ENCODE measurements at regions not wholly inside any gene's neighbourhood (a gene's known extent, or its start where the extent isn't known, plus 50 kb on each side); places are given as distances from the start of the nearest gene placed in this dataset.

DNA sequence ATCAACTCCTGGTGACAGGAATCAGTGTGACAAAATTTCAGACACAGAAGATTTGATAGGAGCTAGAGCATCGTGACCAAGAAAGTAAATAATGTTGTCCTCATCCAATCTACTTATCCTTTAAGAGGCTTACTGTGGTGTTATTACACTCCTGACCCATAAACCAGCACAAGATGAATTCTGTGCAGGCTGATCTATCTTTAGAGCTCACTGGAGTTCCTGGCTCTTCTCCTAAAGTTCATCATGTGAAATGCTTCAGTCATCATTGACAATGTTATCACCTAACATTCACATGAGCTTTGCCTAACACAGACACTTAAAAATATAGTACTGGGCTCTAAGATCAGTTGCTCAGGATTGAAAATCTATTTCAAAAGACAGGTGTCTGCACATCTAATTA, 271.0 kb upstream of the HSF2 start:
- Histone ChIP-seq H3K4me2 (ENCODE audit: low read length) (no peak overlapping the region), H3K27ac (ENCODE audit: low read length) (no peak overlapping the region), H3K4me3 (ENCODE audit: low read length) (no peak overlapping the region), H2AFZ (ENCODE audit: low read depth, low read length) (no peak overlapping the region), H3K9me3 (ENCODE audit: low read length) (no peaks in the 10 kb centered on the region), H3K9me2 (ENCODE audit: insufficient read depth, low read length) (no peaks in the 10 kb centered on the region), H3K27me3 (ENCODE audit: insufficient read depth, low read depth, low read length) (no peaks in the 10 kb centered on the region), H3F3A (ENCODE audit: insufficient read depth, low read length, poor library complexity, severe bottlenecking) (no peaks in the 10 kb centered on the region), H3K9ac (ENCODE audit: low read length) (no peak overlapping the region), H3K79me2 (replicated peaks; ENCODE audit: insufficient read depth, low read length) (no peaks in the 10 kb centered on the region), H4K20me1 (ENCODE audit: insufficient read depth) (no peaks in the 10 kb centered on the region), H3K36me3 (ENCODE audit: insufficient read depth, low read length) (no peaks in the 10 kb centered on the region)
- TF ChIP-seq POLR2AphosphoS5 (IDR thresholded peaks at IDR 0.05) (no peak), SMC3 (conservative IDR thresholded peaks at IDR 0.05; ENCODE audit: poor library complexity) (no peak), EZH2 (IDR thresholded peaks at IDR 0.05; ENCODE audit: borderline replicate concordance, insufficient read depth, low read length, poor library complexity, severe bottlenecking) (no peak), EP300 (conservative IDR thresholded peaks at IDR 0.05; ENCODE audit: poor library complexity, severe bottlenecking) (no peak), RAD21 (conservative IDR thresholded peaks at IDR 0.05) (no peak), TAF1 (IDR thresholded peaks at IDR 0.05; ENCODE audit: low read depth) (no peak), MXI1 (conservative IDR thresholded peaks at IDR 0.05; ENCODE audit: poor library complexity, severe bottlenecking) (no peak)
- TF ChIP-seq, protein P1, sequence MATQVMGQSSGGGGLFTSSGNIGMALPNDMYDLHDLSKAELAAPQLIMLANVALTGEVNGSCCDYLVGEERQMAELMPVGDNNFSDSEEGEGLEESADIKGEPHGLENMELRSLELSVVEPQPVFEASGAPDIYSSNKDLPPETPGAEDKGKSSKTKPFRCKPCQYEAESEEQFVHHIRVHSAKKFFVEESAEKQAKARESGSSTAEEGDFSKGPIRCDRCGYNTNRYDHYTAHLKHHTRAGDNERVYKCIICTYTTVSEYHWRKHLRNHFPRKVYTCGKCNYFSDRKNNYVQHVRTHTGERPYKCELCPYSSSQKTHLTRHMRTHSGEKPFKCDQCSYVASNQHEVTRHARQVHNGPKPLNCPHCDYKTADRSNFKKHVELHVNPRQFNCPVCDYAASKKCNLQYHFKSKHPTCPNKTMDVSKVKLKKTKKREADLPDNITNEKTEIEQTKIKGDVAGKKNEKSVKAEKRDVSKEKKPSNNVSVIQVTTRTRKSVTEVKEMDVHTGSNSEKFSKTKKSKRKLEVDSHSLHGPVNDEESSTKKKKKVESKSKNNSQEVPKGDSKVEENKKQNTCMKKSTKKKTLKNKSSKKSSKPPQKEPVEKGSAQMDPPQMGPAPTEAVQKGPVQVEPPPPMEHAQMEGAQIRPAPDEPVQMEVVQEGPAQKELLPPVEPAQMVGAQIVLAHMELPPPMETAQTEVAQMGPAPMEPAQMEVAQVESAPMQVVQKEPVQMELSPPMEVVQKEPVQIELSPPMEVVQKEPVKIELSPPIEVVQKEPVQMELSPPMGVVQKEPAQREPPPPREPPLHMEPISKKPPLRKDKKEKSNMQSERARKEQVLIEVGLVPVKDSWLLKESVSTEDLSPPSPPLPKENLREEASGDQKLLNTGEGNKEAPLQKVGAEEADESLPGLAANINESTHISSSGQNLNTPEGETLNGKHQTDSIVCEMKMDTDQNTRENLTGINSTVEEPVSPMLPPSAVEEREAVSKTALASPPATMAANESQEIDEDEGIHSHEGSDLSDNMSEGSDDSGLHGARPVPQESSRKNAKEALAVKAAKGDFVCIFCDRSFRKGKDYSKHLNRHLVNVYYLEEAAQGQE (IDR thresholded peaks at IDR 0.05; ENCODE audit: borderline replicate concordance) = no peak
- TF ChIP-seq, protein P2, sequence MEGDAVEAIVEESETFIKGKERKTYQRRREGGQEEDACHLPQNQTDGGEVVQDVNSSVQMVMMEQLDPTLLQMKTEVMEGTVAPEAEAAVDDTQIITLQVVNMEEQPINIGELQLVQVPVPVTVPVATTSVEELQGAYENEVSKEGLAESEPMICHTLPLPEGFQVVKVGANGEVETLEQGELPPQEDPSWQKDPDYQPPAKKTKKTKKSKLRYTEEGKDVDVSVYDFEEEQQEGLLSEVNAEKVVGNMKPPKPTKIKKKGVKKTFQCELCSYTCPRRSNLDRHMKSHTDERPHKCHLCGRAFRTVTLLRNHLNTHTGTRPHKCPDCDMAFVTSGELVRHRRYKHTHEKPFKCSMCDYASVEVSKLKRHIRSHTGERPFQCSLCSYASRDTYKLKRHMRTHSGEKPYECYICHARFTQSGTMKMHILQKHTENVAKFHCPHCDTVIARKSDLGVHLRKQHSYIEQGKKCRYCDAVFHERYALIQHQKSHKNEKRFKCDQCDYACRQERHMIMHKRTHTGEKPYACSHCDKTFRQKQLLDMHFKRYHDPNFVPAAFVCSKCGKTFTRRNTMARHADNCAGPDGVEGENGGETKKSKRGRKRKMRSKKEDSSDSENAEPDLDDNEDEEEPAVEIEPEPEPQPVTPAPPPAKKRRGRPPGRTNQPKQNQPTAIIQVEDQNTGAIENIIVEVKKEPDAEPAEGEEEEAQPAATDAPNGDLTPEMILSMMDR (IDR thresholded peaks at IDR 0.05; ENCODE audit: poor library complexity, severe bottlenecking) = no peak

DNA sequence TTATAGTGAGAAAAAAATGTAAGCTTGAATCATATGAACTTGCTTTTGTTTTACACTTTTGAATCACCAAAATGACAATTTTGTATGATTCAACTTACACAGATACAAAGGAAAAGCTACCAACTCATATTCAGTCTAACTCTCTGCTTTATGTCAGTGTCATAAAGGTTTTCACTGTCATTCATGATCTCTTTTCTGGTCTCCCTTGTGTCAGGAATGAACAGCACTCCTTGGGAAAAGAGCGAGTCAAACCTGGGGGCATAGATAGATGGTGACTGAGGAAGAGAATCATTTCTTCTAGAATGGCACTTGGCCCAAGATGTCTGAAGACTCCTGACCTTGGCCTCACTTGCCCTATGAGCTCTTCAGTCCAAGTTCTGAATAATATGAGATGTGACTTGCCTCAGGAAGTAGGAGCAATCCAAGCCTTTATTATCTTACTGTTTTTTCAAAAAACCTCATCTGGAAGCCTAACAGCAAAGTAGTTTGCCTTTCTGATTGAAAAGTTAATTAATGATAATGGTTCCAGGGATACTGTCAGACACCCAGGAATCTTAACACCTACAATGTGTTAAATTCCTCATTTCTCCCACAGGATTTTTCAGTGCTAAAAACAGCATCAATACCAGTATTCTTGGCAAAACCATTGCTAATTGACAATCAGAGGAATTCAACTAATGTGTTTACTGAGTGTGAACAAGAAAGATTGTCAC, 270.0 kb upstream of the HSF2 start:
- H3K79me2 ChIP-seq (replicated peaks; ENCODE audit: insufficient read depth, low read length) = no peaks in the 10 kb centered on the region
- H2AFZ ChIP-seq (ENCODE audit: low read depth, low read length) = no peak overlapping the region
- H3F3A ChIP-seq (ENCODE audit: insufficient read depth, low read length, poor library complexity, severe bottlenecking) = no peaks in the 10 kb centered on the region
- H3K4me2 ChIP-seq (ENCODE audit: low read length) = no peak overlapping the region
- no peaks in the 10 kb centered on the region for H3K36me3 ChIP-seq (ENCODE audit: insufficient read depth, low read length)
- no peak for TF ChIP-seq POLR2AphosphoS5 (IDR thresholded peaks at IDR 0.05)
- TF ChIP-seq RAD21 (conservative IDR thresholded peaks at IDR 0.05) = no peak
- TF ChIP-seq, protein P1 (IDR thresholded peaks at IDR 0.05; ENCODE audit: borderline replicate concordance) = peak; percentile 79
- TF ChIP-seq EP300 (conservative IDR thresholded peaks at IDR 0.05; ENCODE audit: poor library complexity, severe bottlenecking) = peak; percentile 11
- no peak for TF ChIP-seq EZH2 (IDR thresholded peaks at IDR 0.05; ENCODE audit: borderline replicate concordance, insufficient read depth, low read length, poor library complexity, severe bottlenecking)
- no peaks in the 10 kb centered on the region for H4K20me1 ChIP-seq (ENCODE audit: insufficient read depth)
- no peaks in the 10 kb centered on the region for H3K27me3 ChIP-seq (ENCODE audit: insufficient read depth, low read depth, low read length)
- H3K27ac ChIP-seq (ENCODE audit: low read length) = peak overlapping the region; percentile 16
- peak overlapping the region; percentile 1 for H3K4me3 ChIP-seq (ENCODE audit: low read length)
- H3K9ac ChIP-seq (ENCODE audit: low read length) = no peak overlapping the region
- no peaks in the 10 kb centered on the region for H3K9me2 ChIP-seq (ENCODE audit: insufficient read depth, low read length)
- H3K9me3 ChIP-seq (ENCODE audit: low read length) = no peaks in the 10 kb centered on the region
